ENCODE measurements at regions not wholly inside any gene's neighbourhood (a gene's known extent, or its start where the extent isn't known, plus 50 kb on each side); places are given as distances from the start of the nearest gene placed in this dataset.

GRCh38 chr2:194327196-194327888 is 1329.7 kb upstream of the SLC39A10 start:
- TF ChIP-seq POLR2A (IDR thresholded peaks at IDR 0.05) (no peak), CTCF (IDR thresholded peaks at IDR 0.05) (no peak), EP300 (IDR thresholded peaks at IDR 0.05) (no peak), POLR2AphosphoS5 (IDR thresholded peaks at IDR 0.05) (no peak)

All from sigmoid colon (tissue), 4 donors.